Bronchial epithelial cell (primary cell): ENCODE measurements at regions not wholly inside any gene's neighbourhood (a gene's known extent, or its start where the extent isn't known, plus 50 kb on each side); places are given as distances from the start of the nearest gene placed in this dataset.
"Not testable (repeated sequence)": the region's sequence is repeated elsewhere in the genome, so short reads cannot be mapped to it uniquely, and the experiment has no call there.

Experiments
- DNase-seq: peaks from one replicate; pipeline ENCODE4 v3.0.0-alpha.2; 2010; ENCODE audit warnings: low read depth
- FAIRE-seq: peaks from 2 replicates; lab custom pipeline; 2011; peaks lifted over from hg19 to GRCh38; lab: Jason Lieb, UNC
- H3K27me3 ChIP-seq: 2 replicates; pipeline ENCODE4 v1.5.1; 2011; ENCODE audit warnings: low read length; ENCODE audit not compliant: control insufficient read depth, insufficient read depth
- H3K36me3 ChIP-seq: 2 replicates; pipeline ENCODE4 v1.5.1; 2011; ENCODE audit warnings: low read length; ENCODE audit not compliant: control insufficient read depth, insufficient read depth
- H3K4me3 ChIP-seq: 2 replicates; pipeline ENCODE4 v1.5.1; 2011; ENCODE audit warnings: mild to moderate bottlenecking, low read depth, low read length, control low read depth
- CTCF ChIP-seq: IDR thresholded peaks from 2 replicates; pipeline ENCODE4 v1.5.1; 2011; ENCODE audit warnings: mild to moderate bottlenecking, moderate library complexity, low read length, control low read depth, inconsistent platforms; ENCODE audit not compliant: insufficient read depth, severe bottlenecking

DNA sequence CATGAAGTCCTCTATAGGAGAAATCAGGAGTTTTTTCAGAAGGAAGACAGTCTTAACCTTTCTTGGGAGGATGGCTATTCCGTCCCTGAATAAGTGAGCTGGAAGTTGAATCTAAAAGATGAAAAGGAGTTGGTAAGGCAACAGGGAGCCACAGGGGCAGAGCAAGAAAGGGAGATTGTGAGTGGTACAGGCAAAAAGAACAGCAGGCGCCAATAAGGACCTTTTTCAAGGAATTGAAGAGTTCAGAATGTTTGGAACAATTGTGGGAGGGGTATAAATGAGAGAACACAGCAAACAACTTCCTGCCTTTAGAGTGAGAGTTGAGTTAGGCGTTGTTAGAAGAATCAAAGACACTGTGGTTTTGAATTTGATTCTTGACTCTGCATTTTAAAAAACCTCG is 1003.7 kb downstream of the EPHA7 start:
- FAIRE-seq = no peak
- TF ChIP-seq CTCF = no peak
- Histone ChIP-seq H3K27me3 (no peaks in the 10 kb centered on the region), H3K4me3 (no peak overlapping the region), H3K36me3 (no peaks in the 10 kb centered on the region)
- no peak for DNase-seq

GRCh38 chr6:92408350-92408749 is 1011.0 kb downstream of the EPHA7 start:
- Histone ChIP-seq H3K4me3 (no peak overlapping the region), H3K36me3 (no peaks in the 10 kb centered on the region), H3K27me3 (no peaks in the 10 kb centered on the region)
- FAIRE-seq = no peak
- TF ChIP-seq CTCF = no peak
- no peak for DNase-seq

DNA sequence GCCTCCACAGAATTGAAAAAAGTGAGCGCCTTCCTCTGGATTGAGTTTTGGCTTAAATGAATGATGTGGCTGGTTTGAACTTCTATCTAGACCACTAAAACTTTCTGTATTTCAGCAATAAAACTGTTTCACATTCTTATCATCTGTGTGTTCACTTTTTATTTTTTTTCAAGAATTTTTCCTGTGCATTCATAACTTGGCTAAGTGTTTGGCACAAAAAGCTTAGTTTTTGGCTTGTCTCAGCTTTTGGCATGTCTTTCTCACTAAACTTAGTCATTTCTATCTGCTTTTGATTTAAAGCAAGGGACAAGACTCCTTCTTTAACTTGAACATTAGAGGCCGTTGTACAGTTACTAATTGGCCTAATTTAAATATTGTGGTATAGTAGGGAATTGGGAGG is 1015.1 kb downstream of the EPHA7 start:
- DNase-seq = no peak
- H3K36me3 ChIP-seq = no peaks in the 10 kb centered on the region
- H3K4me3 ChIP-seq = no peak overlapping the region
- TF ChIP-seq CTCF = no peak
- no peak for FAIRE-seq
- no peaks in the 10 kb centered on the region for H3K27me3 ChIP-seq

DNA sequence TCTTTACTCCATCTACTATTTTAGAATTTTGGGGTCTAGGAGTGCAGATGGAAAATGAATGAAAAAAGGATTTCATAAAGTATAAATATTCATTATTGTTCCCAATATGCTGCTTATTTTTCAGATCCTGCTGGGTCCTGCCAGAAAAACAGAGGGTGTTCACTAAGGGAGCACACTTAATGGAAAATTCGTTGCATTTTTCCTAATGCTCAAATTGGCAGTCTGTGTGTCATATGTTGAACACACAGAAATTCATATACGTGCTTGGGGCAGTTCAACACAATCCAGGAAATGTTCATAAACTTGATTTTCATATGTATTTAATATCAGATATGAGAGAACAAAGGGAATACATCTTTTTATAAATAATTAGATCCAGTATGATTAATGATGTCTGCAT is 1019.4 kb downstream of the EPHA7 start:
- no peaks in the 10 kb centered on the region for H3K36me3 ChIP-seq
- DNase-seq (no peak), FAIRE-seq (no peak)
- no peaks in the 10 kb centered on the region for H3K27me3 ChIP-seq
- TF ChIP-seq CTCF = no peak
- H3K4me3 ChIP-seq = no peak overlapping the region

DNA sequence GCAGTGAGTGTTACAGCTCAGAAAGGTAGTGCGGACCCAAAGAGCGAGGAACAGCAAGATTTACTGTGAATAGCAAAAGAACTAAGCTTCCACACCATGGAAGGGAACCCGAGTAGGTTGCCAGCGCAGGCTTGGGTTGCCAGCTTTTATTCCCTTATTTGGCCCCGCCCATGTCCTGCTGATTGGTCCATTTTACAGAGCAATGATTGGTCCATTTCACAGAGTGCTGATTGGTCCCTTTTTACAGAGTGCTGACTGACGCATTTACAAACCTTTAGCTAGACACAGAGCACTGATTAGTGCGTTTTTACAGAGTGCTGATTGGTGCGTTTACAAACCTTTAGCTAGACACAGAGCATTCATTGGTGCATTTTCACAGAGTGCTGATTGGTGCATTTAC is 1030.7 kb downstream of the EPHA7 start:
- not testable (repeated sequence) for H3K36me3 ChIP-seq, H3K4me3 ChIP-seq, DNase-seq, H3K27me3 ChIP-seq, FAIRE-seq

GRCh38 chr6:92380803-92381601 is 1038.4 kb downstream of the EPHA7 start:
- FAIRE-seq = no peak
- Histone ChIP-seq H3K27me3 (no peaks in the 10 kb centered on the region), H3K36me3 (no peaks in the 10 kb centered on the region), H3K4me3 (no peak overlapping the region)
- no peak for DNase-seq
- no peak for TF ChIP-seq CTCF
